ENCODE measurements at regions not wholly inside any gene's neighbourhood (a gene's known extent, or its start where the extent isn't known, plus 50 kb on each side); places are given as distances from the start of the nearest gene placed in this dataset.
"Not testable (repeated sequence)": the region's sequence is repeated elsewhere in the genome, so short reads cannot be mapped to it uniquely, and the experiment has no call there.

GRCh38 chr15:20227119-20227853 lies 314.3 kb downstream of the GOLGA6L6 start:
- BruUV-seq (replicated peaks); H3K27me3 ChIP-seq (ENCODE audit: low read length); H3K4me1 ChIP-seq (ENCODE audit: insufficient read depth, low read length); POLR2A ChIA-PET (ENCODE audit: unreplicated experiment); ATAC-seq; H3K4me2 ChIP-seq (ENCODE audit: low read length); H3K9me3 ChIP-seq (ENCODE audit: low read length); H4K20me1 ChIP-seq (ENCODE audit: low read length); intact Hi-C loops (cut with micrococcal nuclease); H3K79me2 ChIP-seq (ENCODE audit: low read length); DNase-seq; H3K36me3 ChIP-seq (ENCODE audit: low read depth, low read length); H3K9ac ChIP-seq (ENCODE audit: low read length); H3K27ac ChIP-seq (ENCODE audit: low read length); CTCF ChIA-PET; H2AFZ ChIP-seq (ENCODE audit: low read length); H3F3A ChIP-seq (ENCODE audit: low read length, unreplicated experiment); H3K4me3 ChIP-seq (ENCODE audit: low read length); H3K9me2 ChIP-seq (replicated peaks; ENCODE audit: low read length): not testable (repeated sequence)

DNA sequence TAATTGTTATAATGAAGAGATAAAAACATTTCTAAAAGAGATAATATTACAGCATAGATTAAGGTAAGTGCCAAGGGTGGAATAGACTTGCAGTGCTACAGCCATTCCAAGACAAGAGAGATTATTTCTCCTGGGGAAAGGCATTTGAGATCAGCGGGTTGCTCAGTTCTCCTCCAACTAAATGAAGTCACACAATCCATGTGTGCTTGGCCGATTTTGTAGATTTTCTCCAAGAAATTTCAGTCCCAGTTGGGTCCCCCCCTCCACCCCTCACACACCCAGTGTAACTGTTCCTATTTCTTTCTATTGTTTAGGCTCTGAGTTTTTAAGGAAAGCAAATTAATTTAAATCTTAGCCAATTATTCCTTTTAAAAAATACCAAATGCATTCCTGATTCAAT lies 315.1 kb downstream of the GOLGA6L6 start:
- BruUV-seq (replicated peaks); H3K4me3 ChIP-seq (ENCODE audit: low read length); H3K9me3 ChIP-seq (ENCODE audit: low read length); H3F3A ChIP-seq (ENCODE audit: low read length, unreplicated experiment); POLR2A ChIA-PET (ENCODE audit: unreplicated experiment); ATAC-seq; intact Hi-C loops (cut with micrococcal nuclease); H3K9me2 ChIP-seq (replicated peaks; ENCODE audit: low read length); H4K20me1 ChIP-seq (ENCODE audit: low read length); H3K27ac ChIP-seq (ENCODE audit: low read length); H3K27me3 ChIP-seq (ENCODE audit: low read length); DNase-seq; H3K4me2 ChIP-seq (ENCODE audit: low read length); H3K79me2 ChIP-seq (ENCODE audit: low read length); CTCF ChIA-PET; H3K4me1 ChIP-seq (ENCODE audit: insufficient read depth, low read length); H2AFZ ChIP-seq (ENCODE audit: low read length); H3K36me3 ChIP-seq (ENCODE audit: low read depth, low read length); H3K9ac ChIP-seq (ENCODE audit: low read length): not testable (repeated sequence)

DNA sequence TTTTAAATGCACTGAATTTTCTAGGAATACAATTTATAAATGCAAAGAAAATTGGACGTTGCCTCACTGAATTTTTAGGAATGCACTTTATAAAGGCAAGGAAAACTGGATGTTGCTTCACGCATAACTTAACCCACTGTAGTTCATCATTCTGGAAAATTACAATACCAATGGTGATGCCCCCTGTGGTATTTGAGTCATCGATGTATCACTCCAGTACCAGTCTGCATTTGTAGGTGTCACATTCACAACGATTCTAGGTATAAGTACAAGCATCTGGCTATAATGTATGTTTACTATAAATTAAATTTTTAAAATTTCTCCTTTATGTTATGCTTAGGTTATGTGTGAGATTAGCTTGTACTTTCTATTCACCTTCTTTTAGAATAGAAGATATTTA lies 320.5 kb downstream of the GOLGA6L6 start:
- DNase-seq; POLR2A ChIA-PET (ENCODE audit: unreplicated experiment): not testable (repeated sequence)
- peaks cover 14% of the 10 kb centered on the region for H3K9me3 ChIP-seq (ENCODE audit: low read length)

DNA sequence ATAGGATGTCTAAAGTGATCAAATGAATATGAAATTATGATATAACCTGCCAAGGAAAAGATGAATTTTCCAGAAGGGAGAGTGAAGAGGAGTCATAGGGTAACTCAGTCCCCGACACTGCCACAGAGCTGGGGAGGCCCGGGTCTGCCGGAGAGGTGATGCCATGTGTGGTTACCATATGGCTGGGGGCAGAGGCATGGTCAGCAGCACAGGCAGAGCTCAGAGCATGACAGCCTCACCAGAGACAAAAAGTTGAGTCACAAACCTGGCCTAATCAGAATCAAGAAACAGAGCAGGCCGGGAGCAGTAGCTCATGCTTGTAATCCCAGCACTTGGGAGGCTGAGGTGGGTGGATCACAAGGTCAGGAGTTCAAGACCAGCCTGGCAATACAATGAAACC lies 322.4 kb downstream of the GOLGA6L6 start:
- H4K20me1 ChIP-seq (ENCODE audit: low read length); BruUV-seq (replicated peaks); H3K9ac ChIP-seq (ENCODE audit: low read length); H3K4me3 ChIP-seq (ENCODE audit: low read length); H3K27ac ChIP-seq (ENCODE audit: low read length); POLR2A ChIA-PET (ENCODE audit: unreplicated experiment); CTCF ChIA-PET; H2AFZ ChIP-seq (ENCODE audit: low read length); H3K4me1 ChIP-seq (ENCODE audit: insufficient read depth, low read length); H3K9me2 ChIP-seq (replicated peaks; ENCODE audit: low read length); H3K36me3 ChIP-seq (ENCODE audit: low read depth, low read length); H3K79me2 ChIP-seq (ENCODE audit: low read length); intact Hi-C loops (cut with micrococcal nuclease); H3K9me3 ChIP-seq (ENCODE audit: low read length); H3K4me2 ChIP-seq (ENCODE audit: low read length); ATAC-seq; DNase-seq; H3F3A ChIP-seq (ENCODE audit: low read length, unreplicated experiment); H3K27me3 ChIP-seq (ENCODE audit: low read length): not testable (repeated sequence)

More for the DNA sequence above, 320.5 kb downstream of the GOLGA6L6 start:
- H3K36me3 ChIP-seq (ENCODE audit: low read depth, low read length); H3K27ac ChIP-seq (ENCODE audit: low read length); ATAC-seq; H3F3A ChIP-seq (ENCODE audit: low read length, unreplicated experiment); H2AFZ ChIP-seq (ENCODE audit: low read length); H3K4me1 ChIP-seq (ENCODE audit: insufficient read depth, low read length); BruUV-seq (replicated peaks); H3K9me2 ChIP-seq (replicated peaks; ENCODE audit: low read length); H4K20me1 ChIP-seq (ENCODE audit: low read length); H3K4me3 ChIP-seq (ENCODE audit: low read length); H3K27me3 ChIP-seq (ENCODE audit: low read length); H3K79me2 ChIP-seq (ENCODE audit: low read length); CTCF ChIA-PET; intact Hi-C loops (cut with micrococcal nuclease); H3K4me2 ChIP-seq (ENCODE audit: low read length); H3K9ac ChIP-seq (ENCODE audit: low read length): not testable (repeated sequence)

GRCh38 chr15:20215700-20216099 lies 325.9 kb downstream of the GOLGA6L6 start:
- not testable (repeated sequence) for DNase-seq; BruUV-seq (replicated peaks)

GRCh38 chr15:20214101-20214500 lies 327.5 kb downstream of the GOLGA6L6 start:
- H3F3A ChIP-seq (ENCODE audit: low read length, unreplicated experiment); POLR2A ChIA-PET (ENCODE audit: unreplicated experiment); H3K36me3 ChIP-seq (ENCODE audit: low read depth, low read length); CTCF ChIA-PET; H3K9me3 ChIP-seq (ENCODE audit: low read length); H4K20me1 ChIP-seq (ENCODE audit: low read length); H3K79me2 ChIP-seq (ENCODE audit: low read length); H3K4me3 ChIP-seq (ENCODE audit: low read length); ATAC-seq; H3K9me2 ChIP-seq (replicated peaks; ENCODE audit: low read length); H3K4me1 ChIP-seq (ENCODE audit: insufficient read depth, low read length); H3K9ac ChIP-seq (ENCODE audit: low read length); DNase-seq; H2AFZ ChIP-seq (ENCODE audit: low read length); BruUV-seq (replicated peaks); H3K27ac ChIP-seq (ENCODE audit: low read length); intact Hi-C loops (cut with micrococcal nuclease); H3K27me3 ChIP-seq (ENCODE audit: low read length); H3K4me2 ChIP-seq (ENCODE audit: low read length): not testable (repeated sequence)

More at GRCh38 chr15:20215700-20216099, 325.9 kb downstream of the GOLGA6L6 start:
- H3K4me3 ChIP-seq (ENCODE audit: low read length); H3K9ac ChIP-seq (ENCODE audit: low read length); H4K20me1 ChIP-seq (ENCODE audit: low read length); CTCF ChIA-PET; H3K27ac ChIP-seq (ENCODE audit: low read length); H2AFZ ChIP-seq (ENCODE audit: low read length); H3F3A ChIP-seq (ENCODE audit: low read length, unreplicated experiment); H3K79me2 ChIP-seq (ENCODE audit: low read length); H3K4me1 ChIP-seq (ENCODE audit: insufficient read depth, low read length); H3K4me2 ChIP-seq (ENCODE audit: low read length); H3K27me3 ChIP-seq (ENCODE audit: low read length); ATAC-seq; intact Hi-C loops (cut with micrococcal nuclease); H3K36me3 ChIP-seq (ENCODE audit: low read depth, low read length); H3K9me2 ChIP-seq (replicated peaks; ENCODE audit: low read length); POLR2A ChIA-PET (ENCODE audit: unreplicated experiment): not testable (repeated sequence)
- peaks cover 12% of the 10 kb centered on the region; the same call in 1 of the 2 replicates for H3K9me3 ChIP-seq (ENCODE audit: low read length)

DNA sequence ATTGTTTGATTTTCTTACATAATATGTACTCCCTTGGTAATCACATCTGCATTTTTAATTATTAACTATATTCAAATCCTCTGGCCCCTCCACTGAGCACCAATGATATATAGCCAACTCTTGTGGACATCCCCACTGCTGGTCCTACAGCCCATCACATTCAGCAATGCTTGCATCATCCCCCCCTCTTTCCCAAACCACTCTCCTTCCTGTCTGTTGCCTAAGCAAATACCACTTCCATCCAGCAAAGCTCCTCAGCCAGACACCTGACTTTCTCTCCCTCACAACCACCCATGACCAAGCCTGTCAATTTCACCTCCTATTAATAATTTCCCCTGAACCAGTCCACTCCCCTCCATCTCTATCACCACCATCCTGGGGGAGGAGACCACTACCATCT lies 330.1 kb downstream of the GOLGA6L6 start:
- intact Hi-C loops (cut with micrococcal nuclease); H3K9me2 ChIP-seq (replicated peaks; ENCODE audit: low read length); BruUV-seq (replicated peaks); H4K20me1 ChIP-seq (ENCODE audit: low read length); H3K4me3 ChIP-seq (ENCODE audit: low read length); H3K36me3 ChIP-seq (ENCODE audit: low read depth, low read length); ATAC-seq; H3K79me2 ChIP-seq (ENCODE audit: low read length); POLR2A ChIA-PET (ENCODE audit: unreplicated experiment); H3K4me2 ChIP-seq (ENCODE audit: low read length); CTCF ChIA-PET; H2AFZ ChIP-seq (ENCODE audit: low read length); H3K27ac ChIP-seq (ENCODE audit: low read length); H3K9ac ChIP-seq (ENCODE audit: low read length); H3F3A ChIP-seq (ENCODE audit: low read length, unreplicated experiment); H3K4me1 ChIP-seq (ENCODE audit: insufficient read depth, low read length); H3K27me3 ChIP-seq (ENCODE audit: low read length); DNase-seq; H3K9me3 ChIP-seq (ENCODE audit: low read length): not testable (repeated sequence)
